ENCODE measurements at regions not wholly inside any gene's neighbourhood (a gene's known extent, or its start where the extent isn't known, plus 50 kb on each side); places are given as distances from the start of the nearest gene placed in this dataset.

- no peak for DNase-seq
Measured at GRCh38 chr3:43783987-43784639, 93.4 kb downstream of the ABHD5 start.

GRCh38 chr3:43784640-43785011 lies 93.9 kb downstream of the ABHD5 start:
- no peak for DNase-seq

- no peak for DNase-seq
Measured at GRCh38 chr3:43785551-43785950, 94.8 kb downstream of the ABHD5 start.

- peak; percentile 34 for DNase-seq
Measured at GRCh38 chr3:43786102-43786501, 95.4 kb downstream of the ABHD5 start.

GRCh38 chr3:43786526-43787305 lies 96.0 kb downstream of the ABHD5 start:
- DNase-seq, result no peak

GRCh38 chr3:43787330-43787729 lies 96.6 kb downstream of the ABHD5 start:
- DNase-seq, result no peak

GRCh38 chr3:43789028-43789427 lies 98.3 kb downstream of the ABHD5 start:
- no peak for DNase-seq

GRCh38 chr3:43790060-43790459 lies 99.3 kb downstream of the ABHD5 start:
- no peak for DNase-seq

GRCh38 chr3:43790476-43790875 lies 99.7 kb downstream of the ABHD5 start:
- DNase-seq, result no peak

GRCh38 chr3:43791246-43791645 lies 100.5 kb downstream of the ABHD5 start:
- no peak for DNase-seq

- no peak for DNase-seq
Measured at GRCh38 chr3:43792904-43793303, 102.2 kb downstream of the ABHD5 start.

- no peak for DNase-seq
Measured at GRCh38 chr3:43793648-43794372, 103.1 kb downstream of the ABHD5 start.

GRCh38 chr3:43794776-43795175 lies 104.0 kb downstream of the ABHD5 start:
- no peak for DNase-seq

- no peak for DNase-seq
Measured at GRCh38 chr3:43795491-43795890, 104.8 kb downstream of the ABHD5 start.

GRCh38 chr3:43796041-43796596 lies 105.4 kb downstream of the ABHD5 start:
- peak; percentile 3 for DNase-seq

- DNase-seq, result no peak
Measured at GRCh38 chr3:43797794-43798193, 107.1 kb downstream of the ABHD5 start.

- DNase-seq, result no peak
Measured at GRCh38 chr3:43810797-43811196, 120.1 kb downstream of the ABHD5 start.

GRCh38 chr3:43814461-43814860 lies 123.7 kb downstream of the ABHD5 start:
- DNase-seq, result no peak

- peak; percentile 25 for DNase-seq
Measured at GRCh38 chr3:43816372-43816771, 125.6 kb downstream of the ABHD5 start.

- peak; percentile 28 for DNase-seq
Measured at GRCh38 chr3:43817064-43817463, 126.3 kb downstream of the ABHD5 start.

GRCh38 chr3:43817825-43818224 lies 127.1 kb downstream of the ABHD5 start:
- no peak for DNase-seq

- no peak for DNase-seq
Measured at GRCh38 chr3:43818229-43818628, 127.5 kb downstream of the ABHD5 start.

- DNase-seq, result no peak
Measured at GRCh38 chr3:43838009-43838758, 147.4 kb downstream of the ABHD5 start.

Data from MV-4-11 (cell line).